Neural cell (in vitro differentiated cells): ENCODE measurements at regions not wholly inside any gene's neighbourhood (a gene's known extent, or its start where the extent isn't known, plus 50 kb on each side); places are given as distances from the start of the nearest gene placed in this dataset.

Experiments
- EP300 ChIP-seq: fragments of 450-650 bp; conservative IDR thresholded peaks from 2 replicates; pipeline ENCODE4 v1.6.1; 2014; ENCODE audit warnings: antibody characterized with exemption, mild to moderate bottlenecking, moderate library complexity; ENCODE audit not compliant: poor library complexity, severe bottlenecking
- EZH2 ChIP-seq: fragments of 200-600, 300-800 bp; shearing (Covaris generic), sonication (generic); IDR thresholded peaks from 2 replicates; pipeline ENCODE4 v1.6.1; 2014; ENCODE audit warnings: antibody characterized with exemption, low read length, borderline replicate concordance, mild to moderate bottlenecking; ENCODE audit not compliant: insufficient read depth, poor library complexity, severe bottlenecking
- MXI1 ChIP-seq: fragments of 450-650 bp; conservative IDR thresholded peaks from 2 replicates; pipeline ENCODE4 v1.6.1; 2014; ENCODE audit warnings: antibody characterized with exemption, mild to moderate bottlenecking; ENCODE audit not compliant: poor library complexity, severe bottlenecking
- POLR2AphosphoS5 ChIP-seq: IDR thresholded peaks from 2 replicates; pipeline ENCODE4 v1.6.1; 2012
- SMC3 ChIP-seq: fragments of 450-650 bp; conservative IDR thresholded peaks from 2 replicates; pipeline ENCODE4 v1.6.1; 2014; ENCODE audit warnings: antibody characterized with exemption, mild to moderate bottlenecking, moderate library complexity; ENCODE audit not compliant: poor library complexity
- TAF1 ChIP-seq: IDR thresholded peaks from 2 replicates; pipeline ENCODE4 v1.6.1; 2012; ENCODE audit warnings: low read depth
- TF ChIP-seq, protein P1 (sequence below): fragments of 450-650 bp; IDR thresholded peaks from 2 replicates; pipeline ENCODE4 v1.5.1; 2014; ENCODE audit warnings: antibody characterized with exemption, mild to moderate bottlenecking, moderate library complexity; ENCODE audit not compliant: poor library complexity, severe bottlenecking
- TF ChIP-seq, protein P2 (sequence below): IDR thresholded peaks from 2 replicates; pipeline ENCODE4 v1.6.1; 2012; ENCODE audit warnings: borderline replicate concordance

DNA sequence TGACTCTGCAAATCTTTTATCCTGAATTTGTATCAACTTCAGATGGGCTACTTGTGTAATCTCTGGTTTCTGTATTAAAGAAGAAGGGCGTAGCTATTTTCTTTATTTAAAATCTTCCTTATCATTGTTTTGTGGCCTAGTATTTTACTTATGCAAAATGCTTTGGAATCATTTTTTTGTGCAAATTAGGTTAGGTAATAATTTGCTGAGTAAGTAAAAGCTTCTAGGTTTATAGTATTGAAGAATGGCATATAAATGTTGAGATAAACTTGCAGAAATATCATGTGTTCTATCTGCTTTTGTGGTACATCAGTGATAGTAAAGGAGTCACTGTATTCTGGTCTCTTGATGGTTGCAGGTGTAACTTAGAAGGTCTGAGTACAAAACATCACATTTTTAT is 197.2 kb upstream of the IL15 start:
- TF ChIP-seq, protein P1, sequence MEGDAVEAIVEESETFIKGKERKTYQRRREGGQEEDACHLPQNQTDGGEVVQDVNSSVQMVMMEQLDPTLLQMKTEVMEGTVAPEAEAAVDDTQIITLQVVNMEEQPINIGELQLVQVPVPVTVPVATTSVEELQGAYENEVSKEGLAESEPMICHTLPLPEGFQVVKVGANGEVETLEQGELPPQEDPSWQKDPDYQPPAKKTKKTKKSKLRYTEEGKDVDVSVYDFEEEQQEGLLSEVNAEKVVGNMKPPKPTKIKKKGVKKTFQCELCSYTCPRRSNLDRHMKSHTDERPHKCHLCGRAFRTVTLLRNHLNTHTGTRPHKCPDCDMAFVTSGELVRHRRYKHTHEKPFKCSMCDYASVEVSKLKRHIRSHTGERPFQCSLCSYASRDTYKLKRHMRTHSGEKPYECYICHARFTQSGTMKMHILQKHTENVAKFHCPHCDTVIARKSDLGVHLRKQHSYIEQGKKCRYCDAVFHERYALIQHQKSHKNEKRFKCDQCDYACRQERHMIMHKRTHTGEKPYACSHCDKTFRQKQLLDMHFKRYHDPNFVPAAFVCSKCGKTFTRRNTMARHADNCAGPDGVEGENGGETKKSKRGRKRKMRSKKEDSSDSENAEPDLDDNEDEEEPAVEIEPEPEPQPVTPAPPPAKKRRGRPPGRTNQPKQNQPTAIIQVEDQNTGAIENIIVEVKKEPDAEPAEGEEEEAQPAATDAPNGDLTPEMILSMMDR = no peak
- TF ChIP-seq, protein P2, sequence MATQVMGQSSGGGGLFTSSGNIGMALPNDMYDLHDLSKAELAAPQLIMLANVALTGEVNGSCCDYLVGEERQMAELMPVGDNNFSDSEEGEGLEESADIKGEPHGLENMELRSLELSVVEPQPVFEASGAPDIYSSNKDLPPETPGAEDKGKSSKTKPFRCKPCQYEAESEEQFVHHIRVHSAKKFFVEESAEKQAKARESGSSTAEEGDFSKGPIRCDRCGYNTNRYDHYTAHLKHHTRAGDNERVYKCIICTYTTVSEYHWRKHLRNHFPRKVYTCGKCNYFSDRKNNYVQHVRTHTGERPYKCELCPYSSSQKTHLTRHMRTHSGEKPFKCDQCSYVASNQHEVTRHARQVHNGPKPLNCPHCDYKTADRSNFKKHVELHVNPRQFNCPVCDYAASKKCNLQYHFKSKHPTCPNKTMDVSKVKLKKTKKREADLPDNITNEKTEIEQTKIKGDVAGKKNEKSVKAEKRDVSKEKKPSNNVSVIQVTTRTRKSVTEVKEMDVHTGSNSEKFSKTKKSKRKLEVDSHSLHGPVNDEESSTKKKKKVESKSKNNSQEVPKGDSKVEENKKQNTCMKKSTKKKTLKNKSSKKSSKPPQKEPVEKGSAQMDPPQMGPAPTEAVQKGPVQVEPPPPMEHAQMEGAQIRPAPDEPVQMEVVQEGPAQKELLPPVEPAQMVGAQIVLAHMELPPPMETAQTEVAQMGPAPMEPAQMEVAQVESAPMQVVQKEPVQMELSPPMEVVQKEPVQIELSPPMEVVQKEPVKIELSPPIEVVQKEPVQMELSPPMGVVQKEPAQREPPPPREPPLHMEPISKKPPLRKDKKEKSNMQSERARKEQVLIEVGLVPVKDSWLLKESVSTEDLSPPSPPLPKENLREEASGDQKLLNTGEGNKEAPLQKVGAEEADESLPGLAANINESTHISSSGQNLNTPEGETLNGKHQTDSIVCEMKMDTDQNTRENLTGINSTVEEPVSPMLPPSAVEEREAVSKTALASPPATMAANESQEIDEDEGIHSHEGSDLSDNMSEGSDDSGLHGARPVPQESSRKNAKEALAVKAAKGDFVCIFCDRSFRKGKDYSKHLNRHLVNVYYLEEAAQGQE = no peak
- no peak for TF ChIP-seq EZH2
- TF ChIP-seq EP300 = no peak
- TF ChIP-seq TAF1 = no peak
- TF ChIP-seq SMC3 = no peak
- TF ChIP-seq POLR2AphosphoS5 = no peak
- no peak for TF ChIP-seq MXI1
